Smooth muscle cell (in vitro differentiated cells): ENCODE measurements at regions not wholly inside any gene's neighbourhood (a gene's known extent, or its start where the extent isn't known, plus 50 kb on each side); places are given as distances from the start of the nearest gene placed in this dataset.

Source experiments
- DNase-seq: peaks from one replicate; lab custom pipeline; 2025; ENCODE audit not compliant: unreplicated experiment; lab: John Stamatoyannopoulos, UW
- H2AFZ ChIP-seq: fragments of 200-600 bp; sonication (generic); 2 replicates; pipeline ENCODE4 v1.6.0; 2016; ENCODE audit warnings: antibody characterized with exemption, low read depth, mild to moderate bottlenecking
- H3F3A ChIP-seq: fragments of 200-600 bp; sonication (generic); 2 replicates; pipeline ENCODE4 v1.6.0; 2017; ENCODE audit warnings: antibody characterized with exemption, low read depth
- H3K27ac ChIP-seq: fragments of 200-600 bp; sonication (generic); 2 replicates; pipeline ENCODE4 v1.5.1; 2016; ENCODE audit warnings: low read depth, mild to moderate bottlenecking
- H3K27me3 ChIP-seq: fragments of 200-600 bp; sonication (generic); 2 replicates; pipeline ENCODE4 v1.6.1; 2016; ENCODE audit warnings: low read depth, mild to moderate bottlenecking
- H3K36me3 ChIP-seq: fragments of 200-600 bp; sonication (generic); 2 replicates; pipeline ENCODE4 v1.5.1; 2016; ENCODE audit warnings: low read depth
- H3K4me1 ChIP-seq: fragments of 200-600 bp; sonication (generic); 2 replicates; pipeline ENCODE4 v1.5.1; 2016; ENCODE audit warnings: low read depth
- H3K4me2 ChIP-seq: fragments of 200-600 bp; sonication (generic); 2 replicates; pipeline ENCODE4 v1.6.0; 2016; ENCODE audit warnings: mild to moderate bottlenecking
- H3K4me3 ChIP-seq: fragments of 200-600 bp; sonication (generic); 2 replicates; pipeline ENCODE4 v1.5.1; 2016; ENCODE audit warnings: mild to moderate bottlenecking
- H3K79me2 ChIP-seq: fragments of 200-600 bp; sonication (generic); 2 replicates; pipeline ENCODE4 v1.6.0; 2016; ENCODE audit warnings: low read depth, mild to moderate bottlenecking
- H3K9ac ChIP-seq: fragments of 200-600 bp; sonication (generic); 2 replicates; pipeline ENCODE4 v1.6.0; 2016; ENCODE audit warnings: low read depth
- H3K9me3 ChIP-seq: fragments of 200-600 bp; sonication (generic); replicated peaks from 2 replicates; pipeline ENCODE4 v1.5.1; 2016; ENCODE audit warnings: low read depth
- H4K20me1 ChIP-seq: fragments of 200-600 bp; sonication (generic); 2 replicates; pipeline ENCODE4 v1.6.0; 2016; ENCODE audit warnings: low read depth
- WGBS: methylation state at CpG from one replicate; pipeline ENCODE4 v1.1.7; 2016; ENCODE audit warnings: low lambda C conversion rate; 5-methylcytosine and 5-hydroxymethylcytosine counted together
- TF ChIP-seq, protein P1 (sequence below): fragments of 200-600 bp; sonication (generic); IDR thresholded peaks from 2 replicates; pipeline ENCODE4 v1.5.1; 2017; ENCODE audit warnings: borderline replicate concordance, mild to moderate bottlenecking, antibody characterized with exemption; ENCODE audit not compliant: insufficient read depth, poor library complexity, severe bottlenecking

DNA sequence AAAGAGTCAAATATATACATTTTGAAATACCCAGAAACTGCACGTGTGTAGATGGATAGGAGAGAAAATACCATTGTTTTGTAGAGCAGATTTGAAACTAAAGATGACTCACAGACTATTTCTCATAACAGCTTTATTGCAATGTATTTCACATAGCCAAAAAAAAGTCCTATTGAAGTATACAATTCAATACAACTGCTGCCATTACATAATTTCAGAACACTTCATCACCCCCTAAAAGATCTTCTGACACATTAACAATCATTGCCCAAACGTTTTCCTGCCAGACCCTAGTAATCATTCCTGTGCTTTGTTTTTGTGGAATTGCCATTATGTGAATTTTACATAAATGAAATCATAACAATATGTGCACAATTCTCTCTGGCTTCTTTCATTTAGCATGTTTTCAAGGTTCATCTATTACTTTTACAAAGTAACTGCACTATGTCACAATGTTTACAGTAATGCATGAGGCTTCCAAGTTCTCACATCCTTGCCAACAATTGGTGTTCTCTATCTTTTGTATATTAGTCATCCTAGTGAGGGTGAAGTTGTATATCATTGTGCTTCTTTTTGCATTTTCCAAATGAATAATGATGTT lies 378.6 kb upstream of the CWC22 start:
- 47% methylated on average over 2 of the region's 2 CpGs for WGBS

GRCh38 chr2:180376066-180376465 lies 369.0 kb upstream of the CWC22 start:
- no peak for DNase-seq
- Histone ChIP-seq H3K79me2 (no peaks in the 10 kb centered on the region), H2AFZ (no peak overlapping the region), H3K27ac (no peak overlapping the region), H3K36me3 (no peaks in the 10 kb centered on the region), H3K27me3 (no peaks in the 10 kb centered on the region), H3K4me3 (no peak overlapping the region), H4K20me1 (no peaks in the 10 kb centered on the region), H3K9ac (no peak overlapping the region), H3K9me3 (no peaks in the 10 kb centered on the region), H3K4me1 (no peaks in the 10 kb centered on the region), H3K4me2 (no peak overlapping the region), H3F3A (no peaks in the 10 kb centered on the region)
- TF ChIP-seq, protein P1, sequence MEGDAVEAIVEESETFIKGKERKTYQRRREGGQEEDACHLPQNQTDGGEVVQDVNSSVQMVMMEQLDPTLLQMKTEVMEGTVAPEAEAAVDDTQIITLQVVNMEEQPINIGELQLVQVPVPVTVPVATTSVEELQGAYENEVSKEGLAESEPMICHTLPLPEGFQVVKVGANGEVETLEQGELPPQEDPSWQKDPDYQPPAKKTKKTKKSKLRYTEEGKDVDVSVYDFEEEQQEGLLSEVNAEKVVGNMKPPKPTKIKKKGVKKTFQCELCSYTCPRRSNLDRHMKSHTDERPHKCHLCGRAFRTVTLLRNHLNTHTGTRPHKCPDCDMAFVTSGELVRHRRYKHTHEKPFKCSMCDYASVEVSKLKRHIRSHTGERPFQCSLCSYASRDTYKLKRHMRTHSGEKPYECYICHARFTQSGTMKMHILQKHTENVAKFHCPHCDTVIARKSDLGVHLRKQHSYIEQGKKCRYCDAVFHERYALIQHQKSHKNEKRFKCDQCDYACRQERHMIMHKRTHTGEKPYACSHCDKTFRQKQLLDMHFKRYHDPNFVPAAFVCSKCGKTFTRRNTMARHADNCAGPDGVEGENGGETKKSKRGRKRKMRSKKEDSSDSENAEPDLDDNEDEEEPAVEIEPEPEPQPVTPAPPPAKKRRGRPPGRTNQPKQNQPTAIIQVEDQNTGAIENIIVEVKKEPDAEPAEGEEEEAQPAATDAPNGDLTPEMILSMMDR, result no peak
- WGBS, result 41% methylated on average over 3 of the region's 3 CpGs

More for the DNA sequence above, 378.6 kb upstream of the CWC22 start:
- no peak overlapping the region for H3K4me3 ChIP-seq
- no peak overlapping the region for H2AFZ ChIP-seq
- H3K4me2 ChIP-seq, result no peak overlapping the region
- no peaks in the 10 kb centered on the region for H3K79me2 ChIP-seq
- H3K36me3 ChIP-seq, result no peaks in the 10 kb centered on the region
- no peaks in the 10 kb centered on the region for H3K9me3 ChIP-seq
- H3K27ac ChIP-seq, result no peak overlapping the region
- H3F3A ChIP-seq, result no peaks in the 10 kb centered on the region
- DNase-seq, result no peak
- H4K20me1 ChIP-seq, result no peaks in the 10 kb centered on the region
- TF ChIP-seq, protein P1, result no peak
- no peak overlapping the region for H3K9ac ChIP-seq
- no peaks in the 10 kb centered on the region for H3K4me1 ChIP-seq
- H3K27me3 ChIP-seq, result no peaks in the 10 kb centered on the region

DNA sequence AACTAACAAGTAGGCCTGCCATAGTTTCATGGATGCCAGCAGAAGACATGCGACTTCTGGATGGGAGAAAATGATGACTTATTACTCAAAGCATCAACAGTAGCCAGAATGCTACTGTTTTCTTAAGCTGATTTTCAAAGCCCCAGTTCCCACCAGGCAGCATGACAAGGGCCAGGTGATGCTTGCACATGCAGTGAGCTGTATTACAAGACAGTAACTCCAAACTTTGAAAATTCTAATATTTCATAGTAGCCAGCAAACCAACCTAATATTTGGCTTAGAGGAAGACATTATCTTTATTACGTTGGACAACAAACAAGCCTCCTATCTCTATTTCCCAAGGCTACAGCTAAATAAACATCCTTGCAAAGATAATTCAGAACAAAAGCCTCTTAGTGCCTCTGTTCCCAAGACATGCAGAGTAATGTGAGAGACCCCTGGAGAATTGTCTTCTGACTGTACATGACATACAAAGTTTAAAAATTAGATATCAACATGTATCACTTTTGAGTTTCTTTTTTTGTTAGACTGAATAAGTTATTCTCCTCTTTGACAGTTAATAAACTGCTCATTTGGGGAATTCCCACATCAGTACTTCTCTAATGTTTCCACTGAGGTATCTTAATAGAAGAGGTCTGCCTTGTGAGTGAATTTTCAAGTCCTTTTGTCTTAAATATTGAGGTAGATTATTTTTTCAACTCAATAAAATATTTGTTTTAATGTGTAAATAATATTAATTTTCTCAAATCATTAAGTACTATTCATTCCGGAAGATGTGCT lies 367.6 kb upstream of the CWC22 start:
- Histone ChIP-seq H3K27ac (no peak overlapping the region), H3K9ac (no peak overlapping the region), H3K4me1 (no peaks in the 10 kb centered on the region), H3K9me3 (no peaks in the 10 kb centered on the region), H4K20me1 (no peaks in the 10 kb centered on the region), H3F3A (no peaks in the 10 kb centered on the region), H3K27me3 (no peaks in the 10 kb centered on the region), H2AFZ (no peak overlapping the region), H3K36me3 (no peaks in the 10 kb centered on the region), H3K4me2 (no peak overlapping the region), H3K79me2 (no peaks in the 10 kb centered on the region), H3K4me3 (no peak overlapping the region)
- TF ChIP-seq, protein P1, result no peak
- WGBS, result 63% methylated on average over 3 of the region's 3 CpGs
- no peak for DNase-seq
